ENCODE measurements at regions not wholly inside any gene's neighbourhood (a gene's known extent, or its start where the extent isn't known, plus 50 kb on each side); places are given as distances from the start of the nearest gene placed in this dataset.

GRCh38 chr5:74535926-74536325, 104.6 kb downstream of the ENC1 start:
- no peaks in the 10 kb centered on the region for H3K36me3 Mint-ChIP-seq (ENCODE audit: insufficient read depth, unreplicated experiment)
- peaks cover 12% of the 10 kb centered on the region for H3K4me1 Mint-ChIP-seq (ENCODE audit: low read depth, unreplicated experiment)
- no peak overlapping the region for H3K4me3 Mint-ChIP-seq (ENCODE audit: low read depth, unreplicated experiment)
- BruUV-seq (replicated peaks), result no TSS peak
- no peak for TF ChIP-seq CTCF (IDR thresholded peaks at IDR 0.05; ENCODE audit: unreplicated experiment)
- peaks cover 9% of the 10 kb centered on the region for H3K9me3 Mint-ChIP-seq (ENCODE audit: low read depth, unreplicated experiment)
- CTCF ChIA-PET, result no interaction called here
- H3K27ac Mint-ChIP-seq (ENCODE audit: unreplicated experiment), result no peak overlapping the region
- intact Hi-C loops (cut with micrococcal nuclease; ENCODE audit: unreplicated experiment), result no loop called here
- no peak for DNase-seq
- H3K27me3 Mint-ChIP-seq (ENCODE audit: unreplicated experiment), result no peaks in the 10 kb centered on the region

- intact Hi-C loops (cut with micrococcal nuclease; ENCODE audit: unreplicated experiment), result no loop called here
- Mint-ChIP-seq H3K4me1 (ENCODE audit: low read depth, unreplicated experiment) (peaks cover 23% of the 10 kb centered on the region), H3K27me3 (ENCODE audit: unreplicated experiment) (no peaks in the 10 kb centered on the region), H3K27ac (ENCODE audit: unreplicated experiment) (no peak overlapping the region), H3K36me3 (ENCODE audit: insufficient read depth, unreplicated experiment) (no peaks in the 10 kb centered on the region), H3K4me3 (ENCODE audit: low read depth, unreplicated experiment) (no peak overlapping the region), H3K9me3 (ENCODE audit: low read depth, unreplicated experiment) (peaks cover 9% of the 10 kb centered on the region)
- no peak for TF ChIP-seq CTCF (IDR thresholded peaks at IDR 0.05; ENCODE audit: unreplicated experiment)
- no peak for DNase-seq
- BruUV-seq (replicated peaks), result no TSS peak
- CTCF ChIA-PET, result no interaction called here
Measured at GRCh38 chr5:74534397-74535129, 106.0 kb downstream of the ENC1 start.

- intact Hi-C loops (cut with micrococcal nuclease; ENCODE audit: unreplicated experiment), result no loop called here
- Mint-ChIP-seq H3K36me3 (ENCODE audit: insufficient read depth, unreplicated experiment) (no peaks in the 10 kb centered on the region), H3K4me1 (ENCODE audit: low read depth, unreplicated experiment) (peaks cover 12% of the 10 kb centered on the region), H3K9me3 (ENCODE audit: low read depth, unreplicated experiment) (peaks cover 9% of the 10 kb centered on the region), H3K27me3 (ENCODE audit: unreplicated experiment) (no peaks in the 10 kb centered on the region), H3K4me3 (ENCODE audit: low read depth, unreplicated experiment) (no peak overlapping the region), H3K27ac (ENCODE audit: unreplicated experiment) (no peak overlapping the region)
- DNase-seq, result no peak
- TF ChIP-seq CTCF (IDR thresholded peaks at IDR 0.05; ENCODE audit: unreplicated experiment), result no peak
- no TSS peak for BruUV-seq (replicated peaks)
- CTCF ChIA-PET, result no interaction called here
Measured at GRCh38 chr5:74530326-74531050, 110.0 kb downstream of the ENC1 start.

GRCh38 chr5:74529101-74529500, 111.4 kb downstream of the ENC1 start:
- no TSS peak for BruUV-seq (replicated peaks)
- intact Hi-C loops (cut with micrococcal nuclease; ENCODE audit: unreplicated experiment), result no loop called here
- Mint-ChIP-seq H3K4me3 (ENCODE audit: low read depth, unreplicated experiment) (no peak overlapping the region), H3K36me3 (ENCODE audit: insufficient read depth, unreplicated experiment) (no peaks in the 10 kb centered on the region), H3K27me3 (ENCODE audit: unreplicated experiment) (no peaks in the 10 kb centered on the region), H3K9me3 (ENCODE audit: low read depth, unreplicated experiment) (peaks cover 8% of the 10 kb centered on the region), H3K4me1 (ENCODE audit: low read depth, unreplicated experiment) (peaks cover 12% of the 10 kb centered on the region), H3K27ac (ENCODE audit: unreplicated experiment) (no peak overlapping the region)
- TF ChIP-seq CTCF (IDR thresholded peaks at IDR 0.05; ENCODE audit: unreplicated experiment), result no peak
- CTCF ChIA-PET, result no interaction called here
- no peak for DNase-seq

Data from Calu3 (cell line).